Keratinocyte (primary cell): ENCODE measurements at regions not wholly inside any gene's neighbourhood (a gene's known extent, or its start where the extent isn't known, plus 50 kb on each side); places are given as distances from the start of the nearest gene placed in this dataset.

ENCODE experiments used
- CTCF ChIP-seq, 3 experiments: IDR thresholded peaks in 1 of 3; conservative IDR thresholded peaks in 1 of 3; optimal IDR thresholded peaks in 1 of 3; 2 replicates in 2 of 3; 3 replicates in 1 of 3; pipeline versions ENCODE3 to v1.5.1; 2011; ENCODE audit warnings: low read length in 3 of 3, mild to moderate bottlenecking in 3 of 3, moderate library complexity in 2 of 3, control low read depth in 1 of 3, inconsistent platforms in 1 of 3; ENCODE audit not compliant: insufficient read depth in 2 of 3; ENCODE audit errors: extremely low read depth in 1 of 3
- EZH2 ChIP-seq: IDR thresholded peaks from one replicate; pipeline ENCODE4 v1.6.1; 2012; ENCODE audit warnings: inconsistent platforms, mild to moderate bottlenecking, low read length, moderate library complexity

DNA sequence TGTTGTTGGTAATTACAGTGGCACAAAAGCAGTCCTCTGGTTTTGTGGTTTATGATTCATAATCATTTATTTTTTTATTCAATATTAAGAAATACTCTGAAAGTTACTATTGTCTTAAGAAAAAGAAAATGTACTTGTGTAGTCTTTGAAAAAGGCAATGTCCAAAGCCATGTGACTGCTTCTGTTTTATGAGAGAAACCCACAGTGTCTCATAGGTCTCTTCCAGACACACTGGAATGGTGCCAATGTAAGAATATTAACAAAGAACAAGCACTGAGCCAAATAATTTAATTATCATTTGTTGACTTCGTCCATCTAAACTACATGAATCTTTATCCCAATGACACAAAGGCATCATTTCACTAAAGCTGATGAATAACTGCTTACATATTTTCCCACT, 62.5 kb downstream of the RPRM start:
- TF ChIP-seq EZH2 (no peak), CTCF (optimal IDR thresholded peaks at IDR 0.05 in 1 of 3, IDR thresholded peaks at IDR 0.05 in 1 of 3, conservative IDR thresholded peaks at IDR 0.05 in 1 of 3; ENCODE audit: extremely low read depth in 1 of 3, insufficient read depth in 2 of 3, low read length in 3 of 3) (no peak)
